Fibroblast of mammary gland (primary cell): ENCODE measurements at regions not wholly inside any gene's neighbourhood (a gene's known extent, or its start where the extent isn't known, plus 50 kb on each side); places are given as distances from the start of the nearest gene placed in this dataset.
"Not testable (repeated sequence)": the region's sequence is repeated elsewhere in the genome, so short reads cannot be mapped to it uniquely, and the experiment has no call there.

Source experiments
- DNase-seq: peaks from one replicate; pipeline ENCODE4 v3.0.0-alpha.2; 2010; ENCODE audit warnings: low read depth
- H3K4me3 ChIP-seq: 2 replicates; pipeline ENCODE4 v1.5.1; 2011; ENCODE audit warnings: low read depth, mild to moderate bottlenecking, low read length, moderate library complexity; ENCODE audit not compliant: control insufficient read depth
- TF ChIP-seq, protein P1 (sequence below): conservative IDR thresholded peaks from 2 replicates; pipeline ENCODE4 v1.5.1; 2011; ENCODE audit warnings: low read depth, low read length, inconsistent platforms; ENCODE audit not compliant: control insufficient read depth, insufficient read depth

DNA sequence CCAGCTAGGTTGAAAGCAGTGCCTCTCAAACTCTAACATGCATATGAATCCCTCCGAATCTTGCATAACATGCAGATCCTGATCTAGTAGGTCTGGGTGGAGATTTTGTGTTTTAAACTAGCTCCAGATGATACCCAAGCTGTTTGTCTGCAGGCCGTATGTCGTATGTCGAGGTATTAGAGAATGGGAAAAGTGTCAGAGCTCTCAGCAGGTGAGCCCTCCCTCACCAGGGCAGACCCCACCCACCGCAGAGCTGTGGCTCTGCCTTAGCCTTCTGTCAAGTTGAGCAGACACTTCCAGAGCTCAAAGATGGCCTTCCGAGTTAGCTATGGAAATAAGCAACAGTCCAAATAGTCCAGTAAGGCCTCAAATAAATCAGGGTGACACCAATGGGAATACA is 83.2 kb upstream of the MAP3K1 start:
- H3K4me3 ChIP-seq: no peak overlapping the region
- TF ChIP-seq, protein P1, sequence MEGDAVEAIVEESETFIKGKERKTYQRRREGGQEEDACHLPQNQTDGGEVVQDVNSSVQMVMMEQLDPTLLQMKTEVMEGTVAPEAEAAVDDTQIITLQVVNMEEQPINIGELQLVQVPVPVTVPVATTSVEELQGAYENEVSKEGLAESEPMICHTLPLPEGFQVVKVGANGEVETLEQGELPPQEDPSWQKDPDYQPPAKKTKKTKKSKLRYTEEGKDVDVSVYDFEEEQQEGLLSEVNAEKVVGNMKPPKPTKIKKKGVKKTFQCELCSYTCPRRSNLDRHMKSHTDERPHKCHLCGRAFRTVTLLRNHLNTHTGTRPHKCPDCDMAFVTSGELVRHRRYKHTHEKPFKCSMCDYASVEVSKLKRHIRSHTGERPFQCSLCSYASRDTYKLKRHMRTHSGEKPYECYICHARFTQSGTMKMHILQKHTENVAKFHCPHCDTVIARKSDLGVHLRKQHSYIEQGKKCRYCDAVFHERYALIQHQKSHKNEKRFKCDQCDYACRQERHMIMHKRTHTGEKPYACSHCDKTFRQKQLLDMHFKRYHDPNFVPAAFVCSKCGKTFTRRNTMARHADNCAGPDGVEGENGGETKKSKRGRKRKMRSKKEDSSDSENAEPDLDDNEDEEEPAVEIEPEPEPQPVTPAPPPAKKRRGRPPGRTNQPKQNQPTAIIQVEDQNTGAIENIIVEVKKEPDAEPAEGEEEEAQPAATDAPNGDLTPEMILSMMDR: no peak
- no peak for DNase-seq

DNA sequence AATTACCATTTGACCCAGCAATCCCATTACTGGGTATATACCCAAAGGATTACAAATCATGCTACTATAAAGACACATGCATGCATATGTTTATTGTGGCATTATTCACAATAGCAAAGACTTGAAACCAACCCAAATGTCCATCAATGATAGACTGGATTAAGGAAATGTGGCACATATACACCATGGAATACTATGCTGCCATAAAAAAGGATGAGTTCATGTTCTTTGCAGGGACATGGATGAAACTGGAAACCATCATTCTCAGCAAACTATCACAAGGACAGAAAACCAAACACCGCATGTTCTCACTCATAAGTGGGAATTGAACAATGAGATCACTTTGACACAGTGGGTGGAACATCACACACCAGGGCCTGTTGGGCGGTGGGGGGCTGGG is 83.9 kb upstream of the MAP3K1 start:
- H3K4me3 ChIP-seq, DNase-seq: not testable (repeated sequence)

DNA sequence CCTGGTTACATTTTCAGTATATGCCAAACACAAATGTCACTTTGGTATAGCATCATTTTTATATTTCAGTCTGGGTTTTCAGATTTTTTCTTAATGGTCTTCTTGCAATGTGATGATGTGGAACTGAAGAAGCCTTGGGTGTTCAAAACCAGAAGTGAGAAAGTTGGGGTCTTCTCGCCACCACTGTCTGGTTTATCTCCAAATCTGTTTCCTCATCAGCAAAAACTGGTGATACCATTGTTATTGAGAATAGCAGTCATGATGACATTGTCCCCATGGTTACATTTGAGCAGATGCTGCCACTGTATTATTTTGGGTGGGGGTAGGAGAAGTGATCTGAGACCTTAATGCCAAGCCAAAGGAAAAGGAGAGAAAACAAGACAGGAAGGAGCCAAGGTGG is 85.9 kb upstream of the MAP3K1 start:
- no peak overlapping the region for H3K4me3 ChIP-seq
- DNase-seq: no peak
- TF ChIP-seq, protein P1: no peak

DNA sequence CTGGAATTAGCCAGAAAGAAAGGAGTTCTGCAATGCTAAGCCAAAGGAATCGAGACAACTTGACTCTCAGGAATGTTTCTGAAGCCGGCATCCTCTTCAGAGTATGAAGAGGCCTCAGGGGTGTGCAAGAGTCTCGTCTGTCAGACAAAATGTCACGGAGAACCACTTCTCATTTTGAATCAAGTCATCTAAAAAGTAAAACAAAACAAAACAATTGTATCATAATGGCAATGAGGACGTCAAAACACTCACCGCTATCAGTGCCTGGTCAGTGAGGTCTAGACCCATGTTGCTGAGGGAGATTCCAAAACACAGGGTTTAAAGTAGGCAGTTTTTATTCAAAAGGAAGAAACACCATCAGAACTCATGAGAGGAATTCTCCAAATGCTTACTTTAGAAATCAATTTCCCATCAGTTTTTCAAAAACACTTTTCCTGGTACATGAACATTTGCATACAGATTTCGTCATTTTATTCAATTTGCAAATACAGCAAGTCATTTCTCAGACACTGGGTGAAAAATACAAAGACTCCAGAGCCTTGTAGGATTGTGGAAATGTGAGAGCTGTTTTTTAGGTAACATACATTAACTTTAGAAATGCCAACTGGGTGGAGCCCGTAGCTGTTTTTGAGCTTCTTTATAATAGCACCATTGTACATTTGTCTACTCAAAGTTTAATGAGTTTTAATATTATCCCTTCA is 89.5 kb upstream of the MAP3K1 start:
- DNase-seq: no peak
- TF ChIP-seq, protein P1: no peak

DNA sequence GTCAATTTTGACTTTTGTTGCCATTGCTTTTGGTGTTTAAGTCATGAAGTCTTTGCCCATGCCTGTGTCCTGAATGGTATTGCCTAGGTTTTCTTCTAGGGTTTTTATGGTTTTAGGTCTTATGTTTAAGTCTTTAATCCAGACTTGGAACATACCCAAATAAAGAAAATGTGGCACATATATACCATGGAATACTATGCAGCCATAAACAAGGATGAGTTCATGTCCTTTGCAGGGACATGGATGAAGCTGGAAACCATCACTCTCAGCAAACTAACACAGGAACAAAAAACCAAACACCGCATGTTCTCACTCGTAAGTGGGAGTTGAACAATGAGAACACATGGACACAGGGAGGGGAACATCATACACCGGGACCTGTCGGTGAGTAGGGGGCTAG is 90.5 kb upstream of the MAP3K1 start:
- not testable (repeated sequence) for H3K4me3 ChIP-seq

More for the DNA sequence above, 89.5 kb upstream of the MAP3K1 start:
- H3K4me3 ChIP-seq: no peak overlapping the region

DNA sequence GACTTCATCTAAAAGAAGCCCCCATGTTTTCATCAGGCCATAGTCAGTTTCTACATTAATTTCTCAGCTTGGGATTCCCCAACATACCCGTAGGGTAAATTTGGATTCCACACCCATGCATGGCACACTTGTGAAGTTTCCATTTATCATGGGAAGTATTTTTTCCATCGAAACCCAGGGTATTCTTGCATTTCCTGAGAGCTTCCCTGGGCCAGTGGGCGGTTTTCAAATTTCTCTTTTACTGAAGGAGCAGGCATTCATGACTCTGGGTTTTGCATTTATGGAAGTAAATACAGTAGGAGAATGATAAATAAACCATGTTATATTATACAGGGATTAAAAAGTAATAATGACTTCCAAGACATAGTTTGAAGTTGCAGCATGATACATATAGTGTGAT is 93.0 kb upstream of the MAP3K1 start:
- no peak for DNase-seq
- TF ChIP-seq, protein P1: no peak
- no peak overlapping the region for H3K4me3 ChIP-seq

More for the DNA sequence above, 90.5 kb upstream of the MAP3K1 start:
- not testable (repeated sequence) for DNase-seq

DNA sequence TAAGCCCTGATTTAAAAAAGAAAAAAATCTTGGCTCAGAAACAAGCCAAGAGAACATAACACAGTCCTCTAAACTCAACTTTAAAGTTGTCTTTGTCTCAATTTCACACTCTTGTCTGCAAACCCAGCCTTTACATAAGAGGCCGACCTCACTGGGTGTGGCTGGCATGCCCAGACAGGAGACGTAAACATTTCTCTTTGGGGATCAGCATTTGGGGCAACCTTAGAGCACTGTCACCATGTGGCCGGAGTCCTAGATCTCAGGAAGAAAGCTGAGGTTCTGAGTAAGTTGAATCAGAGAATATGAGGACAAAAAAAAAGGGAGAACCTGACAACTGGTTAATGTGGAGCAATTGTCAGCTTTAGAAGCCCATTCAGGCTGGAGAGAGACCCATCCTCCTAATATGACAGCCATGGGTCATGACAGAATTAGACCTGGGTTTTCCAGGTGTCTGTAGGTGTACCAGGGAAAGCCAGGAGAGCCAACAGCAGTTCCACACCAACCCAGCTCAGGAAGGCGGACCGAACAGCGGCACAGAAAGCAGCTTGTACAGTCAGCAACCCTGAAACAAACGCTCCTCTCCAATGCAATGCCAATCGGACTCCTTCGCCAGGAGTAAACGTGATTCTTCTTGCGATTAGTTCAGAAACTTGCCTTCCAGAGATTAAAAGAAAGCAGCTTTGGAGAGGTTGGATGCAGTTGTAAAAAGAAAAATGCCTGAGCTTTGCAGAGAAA is 97.9 kb upstream of the MAP3K1 start:
- H3K4me3 ChIP-seq: no peak overlapping the region
- TF ChIP-seq, protein P1: no peak
- no peak for DNase-seq

DNA sequence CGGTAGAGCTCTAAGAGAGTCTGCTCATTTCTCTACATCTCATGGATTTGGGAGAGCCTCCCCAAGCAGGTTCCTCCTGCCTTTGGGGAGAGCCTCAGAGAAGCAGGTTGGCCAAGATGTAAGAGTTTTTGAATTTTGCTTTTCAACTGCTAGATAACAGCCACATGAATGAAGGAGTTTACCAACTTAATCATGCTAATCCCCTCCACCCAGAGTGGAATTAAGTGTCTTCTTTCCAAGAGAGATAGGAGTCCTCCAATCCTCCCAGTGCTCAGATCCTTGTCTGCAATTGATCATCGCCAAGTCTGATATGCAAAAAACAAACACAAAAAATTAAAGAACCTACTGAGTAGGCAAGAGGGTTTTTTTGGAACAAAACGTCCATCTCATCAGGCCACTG is 99.4 kb upstream of the MAP3K1 start:
- DNase-seq: no peak
- H3K4me3 ChIP-seq: no peak overlapping the region
- TF ChIP-seq, protein P1: no peak
